CD4-positive, alpha-beta T cell treated with Interleukin-12 subunit alpha and Interleukin-12 subunit beta, for 1 hour (primary cell): ENCODE measurements at regions not wholly inside any gene's neighbourhood (a gene's known extent, or its start where the extent isn't known, plus 50 kb on each side); places are given as distances from the start of the nearest gene placed in this dataset.

Experiments
- DNase-seq: peaks from one replicate; pipeline ENCODE4 v3.0.0-alpha.2; 2020

DNA sequence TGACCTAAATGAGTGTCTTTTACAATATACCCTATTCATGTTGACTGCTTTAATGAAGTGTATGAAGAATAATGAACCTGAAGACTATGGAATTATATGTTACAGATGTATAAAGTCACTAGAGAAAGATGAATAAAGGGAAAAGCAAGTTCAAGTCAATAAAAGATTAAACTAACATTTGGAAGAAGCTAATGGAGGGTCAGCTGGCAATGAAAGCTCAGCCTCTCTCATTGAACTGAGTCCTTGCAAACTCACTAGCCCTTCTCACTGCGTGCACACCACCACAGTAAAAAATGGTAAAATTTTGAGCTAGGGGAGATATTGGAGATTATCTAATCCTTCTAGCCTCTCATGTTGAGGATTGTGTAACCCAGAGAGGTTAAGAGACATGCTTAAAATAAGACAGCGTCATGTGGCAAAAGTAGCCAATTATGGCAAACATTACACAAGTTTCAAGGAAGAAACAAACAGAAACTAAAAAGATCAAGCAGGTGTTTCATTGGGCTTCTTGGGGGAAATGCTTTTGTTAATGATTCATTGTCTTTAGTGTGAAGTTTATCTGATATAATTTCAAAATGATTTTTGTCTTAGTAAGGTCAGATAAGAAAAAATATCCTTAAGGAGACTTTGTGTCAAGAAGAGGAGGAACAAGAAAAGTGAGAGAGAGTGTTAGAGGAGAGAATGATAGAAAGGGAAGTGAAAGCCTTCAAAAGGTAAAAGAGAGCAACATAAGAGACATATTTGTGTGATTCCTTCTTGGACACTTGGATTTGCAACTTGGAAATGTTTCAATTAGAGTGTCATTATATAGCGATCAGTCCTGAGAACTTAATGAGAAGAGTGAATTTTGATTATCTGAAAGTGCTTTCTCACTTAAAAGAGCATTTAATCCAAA, 893.7 kb upstream of the FAM98A start:
- DNase-seq = no peak

DNA sequence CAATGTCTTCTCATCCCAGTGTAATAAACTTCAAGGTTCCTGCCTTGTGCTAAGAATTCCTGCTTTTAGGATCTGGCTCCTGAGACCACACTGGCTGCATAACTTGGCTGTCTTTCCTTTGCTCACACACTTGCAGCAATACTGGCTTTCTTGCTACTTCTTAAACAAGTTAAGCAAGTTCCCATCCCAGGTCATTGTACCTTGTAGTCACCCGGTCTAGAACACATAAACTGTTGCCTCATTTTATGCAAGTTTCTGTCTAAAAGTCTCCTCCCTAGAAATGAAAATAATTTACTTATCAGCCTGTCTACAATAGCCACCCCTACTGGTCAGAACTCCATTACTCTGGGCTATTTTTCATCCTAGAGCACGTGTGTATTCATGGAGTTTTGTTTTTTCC, 887.9 kb upstream of the FAM98A start:
- no peak for DNase-seq

DNA sequence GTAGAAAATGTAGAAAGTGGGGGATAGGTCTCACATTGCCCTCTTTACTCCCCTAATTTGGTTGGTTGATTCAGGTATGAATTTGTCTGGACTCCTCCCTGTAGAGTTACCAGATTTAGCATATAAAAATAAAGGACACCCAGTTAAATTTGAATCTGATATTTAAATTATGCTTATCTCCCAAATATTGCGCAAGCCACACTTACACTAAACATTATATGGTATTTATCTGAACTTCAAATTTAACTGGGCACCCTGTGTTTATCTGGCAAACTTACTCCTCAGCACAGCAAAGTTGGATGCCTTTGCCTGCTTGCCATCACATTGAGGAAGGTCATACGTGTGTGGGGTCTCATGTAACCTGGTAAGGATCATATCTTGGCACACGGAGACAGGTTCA, 882.4 kb upstream of the FAM98A start:
- no peak for DNase-seq

DNA sequence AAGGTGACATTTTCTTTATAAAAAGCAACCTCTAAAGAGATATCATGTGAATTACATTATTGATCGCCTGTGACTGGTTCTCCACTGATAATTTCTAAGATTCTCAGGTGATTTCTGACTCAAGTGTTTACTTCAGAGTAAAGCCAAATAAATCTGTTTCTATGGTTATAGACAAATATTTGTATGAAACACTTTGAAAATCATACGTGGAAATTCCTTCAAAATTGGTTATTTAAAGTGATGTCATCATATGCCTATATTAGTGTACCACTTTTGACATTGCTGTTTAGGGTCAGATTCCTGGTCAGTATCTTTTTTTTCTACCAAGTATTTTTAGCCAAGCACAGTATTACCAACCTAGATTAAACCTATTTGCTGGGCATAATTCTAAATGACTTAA, 881.3 kb upstream of the FAM98A start:
- DNase-seq = no peak

DNA sequence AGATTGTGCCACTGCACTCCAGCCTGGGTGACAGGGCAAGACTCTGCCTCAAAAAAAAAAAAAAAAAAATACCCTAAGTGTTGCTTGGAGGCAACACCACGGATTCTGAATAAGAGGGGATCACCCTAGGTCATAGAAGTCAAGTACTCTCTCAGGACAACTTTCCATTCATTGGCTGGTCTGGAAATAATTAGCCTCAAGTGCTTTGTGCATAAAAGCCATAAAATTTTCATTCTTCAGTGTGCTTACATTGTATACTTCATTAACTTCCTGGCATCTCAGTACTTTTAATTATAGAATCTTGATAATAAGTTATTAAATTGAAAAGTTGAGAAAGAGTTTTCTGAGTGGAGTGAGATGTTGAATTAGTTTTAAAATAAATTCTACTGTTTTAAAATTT, 876.1 kb upstream of the FAM98A start:
- no peak for DNase-seq

DNA sequence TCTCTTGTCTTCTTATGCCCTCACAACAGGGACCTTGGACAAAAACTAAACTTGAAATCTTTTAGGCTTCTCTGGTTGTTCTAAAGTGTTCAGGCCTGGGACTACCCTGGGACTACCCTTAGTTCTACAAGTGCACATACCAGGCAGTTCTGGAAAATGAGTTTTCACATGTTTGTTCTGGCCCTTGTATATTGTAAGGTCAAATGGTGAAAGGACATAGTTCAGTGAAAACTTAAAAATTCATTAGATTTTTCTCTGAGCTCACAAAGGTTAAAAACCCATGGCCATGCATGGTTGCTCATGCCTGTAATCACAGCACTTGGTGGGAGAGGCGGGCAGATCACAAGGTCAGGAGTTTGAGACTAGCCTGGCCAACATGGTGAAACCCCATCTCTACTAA, 875.5 kb upstream of the FAM98A start:
- no peak for DNase-seq

DNA sequence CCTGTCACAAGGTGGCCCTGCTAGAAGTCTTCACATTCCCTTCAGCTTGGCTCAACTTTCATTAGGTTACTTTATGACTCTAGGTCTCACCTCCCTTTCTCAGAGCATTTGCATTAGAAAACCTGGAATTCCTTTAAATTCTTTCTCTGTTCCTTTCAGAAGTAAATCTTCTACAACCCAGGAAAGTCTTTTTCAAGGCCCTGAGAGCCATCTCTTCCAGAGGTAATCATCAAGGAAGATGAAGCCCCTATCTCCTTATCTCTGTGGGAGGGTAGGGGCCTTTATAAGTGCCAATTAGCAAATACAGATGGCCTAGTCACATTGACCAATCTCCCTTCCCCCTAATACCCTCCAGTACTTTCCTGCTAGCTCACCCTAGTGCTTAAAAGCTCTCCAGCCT, 848.0 kb upstream of the FAM98A start:
- DNase-seq = no peak

DNA sequence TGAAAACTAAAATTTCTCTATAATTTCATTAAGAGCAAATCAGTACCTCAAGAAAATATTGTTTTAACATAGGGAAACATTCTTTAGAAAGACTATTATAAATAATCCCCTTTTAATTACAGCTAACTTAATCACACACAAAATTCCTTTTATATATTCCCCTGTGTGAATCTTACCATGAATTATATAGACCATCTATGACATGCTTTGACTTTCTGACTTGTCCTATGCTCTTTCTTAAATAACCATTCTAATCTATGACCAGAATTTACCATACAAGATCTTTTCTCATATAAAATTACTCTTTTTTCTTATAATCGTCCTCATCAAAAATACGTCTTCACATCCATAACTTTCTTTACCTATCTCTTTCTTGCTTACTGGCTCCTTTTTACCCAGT, 824.2 kb upstream of the FAM98A start:
- no peak for DNase-seq

DNA sequence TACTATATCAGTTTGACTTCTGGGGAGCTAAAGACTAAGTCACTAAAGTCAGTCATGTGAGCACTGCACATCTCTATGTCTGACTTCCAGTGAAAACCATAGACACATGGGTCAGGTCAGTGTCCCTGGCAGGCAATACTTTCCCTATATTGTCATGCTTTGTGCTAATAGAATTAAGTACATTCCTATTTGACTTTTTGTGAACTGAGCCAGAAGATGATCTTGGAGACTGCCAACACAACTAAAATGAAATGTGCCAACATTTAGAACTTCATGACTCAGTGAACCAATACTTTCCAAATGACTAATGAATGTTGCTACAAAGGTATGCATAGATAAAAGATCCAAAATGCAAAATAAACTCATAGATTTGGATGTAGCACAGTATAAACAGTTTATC, 820.8 kb upstream of the FAM98A start:
- no peak for DNase-seq

DNA sequence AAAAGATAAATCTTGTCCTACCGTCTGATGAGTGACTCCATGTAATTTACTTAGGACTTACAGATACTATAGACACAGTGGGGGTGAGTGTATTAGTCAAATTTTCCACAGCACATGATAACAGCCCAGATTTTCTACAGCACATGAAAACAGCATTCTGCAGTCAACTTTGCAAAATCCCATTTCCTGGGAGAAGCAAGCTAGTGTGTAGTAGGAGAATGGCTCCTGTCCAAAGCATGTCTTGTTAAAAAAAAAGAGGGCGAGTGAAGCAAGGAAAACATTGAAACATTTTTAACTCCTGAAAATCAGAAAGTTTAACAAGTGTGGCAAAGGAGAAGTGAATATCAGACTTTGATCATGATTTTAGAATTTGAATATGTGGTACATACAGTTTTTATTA, 817.8 kb upstream of the FAM98A start:
- no peak for DNase-seq

DNA sequence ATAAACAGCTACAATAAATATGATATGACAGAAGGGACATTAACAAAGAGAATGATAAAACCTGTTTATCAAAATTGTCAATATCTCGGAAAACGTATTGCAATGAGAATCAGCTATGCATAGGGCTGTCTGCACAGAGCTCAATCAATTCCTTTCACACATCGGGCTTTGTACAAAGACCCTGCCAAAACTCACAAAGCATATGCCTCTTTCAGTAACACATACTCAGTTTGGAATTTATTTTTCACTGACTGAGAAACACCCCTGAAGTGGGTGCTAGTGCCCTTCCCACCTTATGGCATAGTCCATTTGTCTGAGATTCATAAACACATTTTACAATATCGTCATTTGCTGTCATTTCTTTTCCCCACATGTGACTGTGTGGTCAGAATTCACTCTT, 815.8 kb upstream of the FAM98A start:
- DNase-seq = no peak

DNA sequence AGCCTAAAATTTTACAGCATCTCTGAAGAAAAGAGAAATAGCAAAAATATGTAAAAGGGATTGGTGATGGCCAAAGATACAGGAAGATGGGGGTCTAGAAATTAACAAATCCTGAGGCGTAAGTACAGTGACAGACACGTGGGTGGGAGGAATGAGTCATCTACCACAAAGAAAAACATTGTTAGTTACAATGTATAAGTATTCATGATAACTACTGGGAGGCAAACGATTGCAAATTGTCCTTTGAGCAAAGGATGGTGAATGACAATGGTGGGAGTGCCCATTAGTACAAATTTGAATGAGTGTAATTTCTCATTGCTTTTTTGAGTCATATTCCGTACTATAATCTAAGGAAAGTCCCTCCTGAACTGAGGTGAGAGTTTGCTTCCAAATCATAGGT, 809.0 kb upstream of the FAM98A start:
- DNase-seq = no peak

DNA sequence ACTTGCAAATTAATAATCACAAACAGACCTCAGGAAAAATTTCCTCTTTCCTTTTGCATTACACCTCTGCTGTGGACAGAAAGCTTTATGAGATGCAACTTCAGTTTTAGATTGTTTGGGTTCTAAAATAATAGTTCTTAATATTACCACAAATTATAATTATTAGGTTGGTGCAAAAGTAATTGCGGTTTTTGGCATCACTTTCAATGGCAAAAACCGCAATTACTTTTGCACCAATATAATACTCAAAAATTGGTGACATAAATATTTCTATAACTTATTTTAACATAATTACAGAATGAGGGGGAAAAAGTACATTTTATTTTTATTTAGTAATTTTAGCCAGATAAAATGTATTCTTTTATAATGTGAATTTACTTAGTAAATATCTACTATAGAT, 804.4 kb upstream of the FAM98A start:
- DNase-seq = no peak

DNA sequence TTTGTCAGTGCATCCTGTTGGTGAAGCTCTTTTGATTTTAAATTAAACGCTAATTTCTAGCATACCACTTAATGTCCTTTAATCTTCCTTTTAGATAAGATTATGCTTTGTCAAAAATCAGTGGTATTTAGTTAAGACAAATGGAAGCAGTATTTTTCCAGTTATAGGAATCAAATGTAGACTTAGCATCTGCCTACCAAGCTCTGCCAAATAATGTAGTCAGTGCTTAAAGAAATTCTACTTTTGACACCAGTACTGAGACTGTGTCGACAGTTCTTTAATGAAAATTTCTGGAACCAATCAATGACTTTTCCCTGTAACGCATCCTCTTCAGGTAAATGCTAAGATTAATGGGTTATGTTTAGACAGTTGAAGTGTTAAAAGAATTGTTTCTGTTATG, 803.3 kb upstream of the FAM98A start:
- no peak for DNase-seq

DNA sequence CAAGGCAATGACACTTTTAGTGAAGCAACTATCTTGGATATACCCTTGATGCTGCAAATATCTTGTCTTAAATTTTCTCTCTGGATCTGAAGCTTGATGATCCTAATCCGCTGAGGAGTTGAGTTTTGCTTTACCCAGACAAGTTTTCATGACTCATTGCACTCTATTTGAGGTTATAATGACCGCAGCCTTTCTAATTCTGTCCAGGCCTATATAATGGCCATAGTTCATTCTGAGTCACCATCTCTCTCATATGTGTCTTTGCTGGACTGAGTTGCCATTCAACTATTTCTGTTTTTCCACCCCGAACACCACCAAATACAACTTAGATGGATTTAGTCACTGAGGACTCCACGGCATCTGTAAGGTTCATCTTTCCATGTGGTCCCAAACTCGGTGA, 802.1 kb upstream of the FAM98A start:
- no peak for DNase-seq

DNA sequence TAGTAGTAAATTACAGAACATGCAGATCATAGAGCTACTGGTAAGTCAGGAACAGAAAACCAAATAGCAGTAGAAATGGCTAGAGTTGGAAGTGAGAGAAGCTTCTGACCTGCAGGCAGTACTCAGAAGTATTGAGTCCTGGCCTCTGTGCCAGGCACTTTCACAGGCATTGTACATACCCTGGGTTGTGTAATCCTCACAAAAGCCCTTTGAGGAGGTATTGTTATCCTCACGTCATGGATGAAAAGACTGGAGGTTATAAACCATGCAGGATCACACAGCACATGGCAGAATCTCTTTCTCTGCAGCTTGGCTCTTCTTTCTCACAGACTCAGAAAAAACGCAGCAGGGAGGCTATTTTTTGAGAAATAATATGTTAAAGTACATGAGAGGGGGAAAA, 789.3 kb upstream of the FAM98A start:
- no peak for DNase-seq

DNA sequence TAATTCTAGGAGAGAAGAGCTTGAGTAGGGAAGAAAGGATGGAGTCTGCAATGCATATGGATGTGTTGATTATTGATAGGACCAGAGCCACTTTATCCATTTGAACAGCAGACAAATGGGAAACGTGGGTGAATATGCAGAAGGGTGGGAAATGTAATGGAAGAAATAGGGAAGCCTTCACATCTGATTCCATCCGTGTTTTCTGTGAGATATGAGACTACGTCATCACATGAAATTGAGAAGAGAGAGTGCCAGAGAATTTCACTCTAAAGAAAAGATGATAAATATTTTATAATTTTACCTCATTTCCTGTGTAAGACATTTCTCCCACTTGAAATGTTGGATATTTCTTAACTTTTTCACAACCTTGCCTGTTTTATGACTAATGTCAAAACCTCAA, 788.4 kb upstream of the FAM98A start:
- DNase-seq = no peak

DNA sequence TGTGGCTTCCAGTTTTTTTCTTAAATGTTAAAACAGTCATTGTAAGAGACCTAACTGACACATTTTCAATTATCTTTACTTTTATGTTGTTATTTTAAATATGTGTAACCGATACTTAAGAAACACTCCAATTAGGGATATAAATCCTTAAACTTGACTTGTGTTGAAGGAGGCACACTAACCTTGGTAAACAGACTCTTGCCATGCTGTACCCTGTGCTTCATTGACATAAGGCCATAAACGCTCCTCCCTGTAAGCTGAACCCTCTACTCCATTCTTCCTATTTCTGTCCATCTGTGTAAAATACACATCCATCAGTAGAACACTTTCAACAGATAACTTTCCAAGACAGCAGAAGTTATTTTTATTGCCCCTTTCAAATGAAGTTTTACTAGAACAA, 780.5 kb upstream of the FAM98A start:
- DNase-seq = no peak

DNA sequence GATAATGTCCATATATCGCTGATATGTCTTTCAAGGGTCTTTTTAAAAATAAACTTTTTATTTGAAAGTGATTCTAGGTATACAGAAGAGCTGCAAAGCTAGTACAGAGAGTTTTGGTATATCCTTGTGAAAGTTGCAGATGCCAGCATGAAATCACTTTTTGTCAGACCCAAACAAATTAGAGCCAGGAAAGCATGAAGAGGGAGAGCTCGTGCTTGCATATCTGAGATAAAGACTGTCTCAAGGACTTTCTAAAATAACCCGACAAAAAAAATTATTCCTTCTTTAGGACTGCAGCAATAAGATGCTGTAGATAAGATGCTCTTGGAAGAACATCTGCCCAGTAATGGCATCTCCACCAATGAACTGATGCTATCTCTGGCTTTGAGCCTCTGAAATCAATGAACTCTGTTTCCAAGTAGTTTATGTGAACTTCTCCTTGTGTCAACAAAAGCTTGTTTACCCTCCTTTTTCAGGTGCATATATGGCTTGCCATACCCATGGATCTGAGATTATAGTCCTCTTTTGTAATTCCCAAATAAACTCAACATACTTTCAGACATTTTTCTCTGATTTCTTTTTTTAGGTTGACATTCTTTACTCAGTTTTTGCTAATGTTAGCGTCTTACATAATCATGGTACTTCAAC, 774.6 kb upstream of the FAM98A start:
- no peak for DNase-seq

DNA sequence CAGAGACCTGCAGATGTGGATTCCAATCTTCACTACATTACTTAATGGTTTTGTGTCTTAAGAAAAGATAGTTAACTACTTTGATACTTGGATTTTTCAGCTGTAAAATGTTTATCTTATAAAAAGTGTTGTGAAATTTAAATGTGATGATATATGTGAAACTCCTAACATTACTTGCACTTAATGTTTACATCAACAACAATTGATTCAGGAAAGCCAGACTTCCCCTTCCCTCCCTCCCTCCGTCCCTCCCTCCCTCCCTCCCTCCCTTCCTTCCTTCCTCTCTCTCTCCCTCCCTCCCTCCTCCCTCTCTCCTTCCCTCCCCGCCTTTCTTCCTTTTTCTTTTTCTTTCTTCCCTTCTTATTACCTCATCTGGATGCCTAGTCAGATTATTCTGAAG, 773.9 kb upstream of the FAM98A start:
- DNase-seq = no peak

DNA sequence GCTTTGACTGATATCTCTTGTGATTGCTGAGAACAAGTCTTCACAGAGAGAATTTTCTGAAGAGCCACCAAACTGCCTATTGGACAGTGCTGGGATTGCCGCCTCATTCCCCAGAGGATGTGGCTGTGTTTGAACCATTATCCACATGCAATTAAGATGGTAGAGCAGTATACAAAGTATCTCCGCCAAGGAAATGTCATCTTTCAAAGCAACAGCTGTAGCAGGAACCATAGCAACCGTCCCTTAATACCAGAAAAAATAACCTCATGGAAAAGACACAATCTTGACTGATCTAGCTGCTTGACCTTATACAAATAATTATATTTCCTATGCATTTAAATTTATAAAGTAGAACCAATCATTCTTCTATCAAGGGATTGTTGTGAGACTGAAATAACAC, 772.6 kb upstream of the FAM98A start:
- no peak for DNase-seq

DNA sequence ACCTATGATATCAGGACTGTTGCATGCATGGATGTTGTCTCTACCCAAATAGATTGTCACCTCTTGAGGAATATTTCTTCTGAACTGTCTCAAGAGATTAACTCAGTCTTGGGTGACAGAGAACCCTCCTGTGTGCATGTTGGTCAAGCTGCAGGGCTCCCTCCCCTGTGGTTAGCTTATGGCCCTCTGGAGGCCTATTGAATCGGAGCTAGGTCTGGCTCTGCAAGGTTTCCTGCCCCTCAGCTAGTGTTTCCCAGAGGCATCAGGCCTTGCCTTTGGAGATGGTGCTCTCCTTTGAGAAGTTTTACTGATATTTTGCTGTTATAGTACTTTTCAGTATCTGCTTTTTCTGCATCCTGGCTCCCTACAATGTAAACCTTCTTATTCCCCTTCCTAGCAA, 769.2 kb upstream of the FAM98A start:
- DNase-seq = no peak

DNA sequence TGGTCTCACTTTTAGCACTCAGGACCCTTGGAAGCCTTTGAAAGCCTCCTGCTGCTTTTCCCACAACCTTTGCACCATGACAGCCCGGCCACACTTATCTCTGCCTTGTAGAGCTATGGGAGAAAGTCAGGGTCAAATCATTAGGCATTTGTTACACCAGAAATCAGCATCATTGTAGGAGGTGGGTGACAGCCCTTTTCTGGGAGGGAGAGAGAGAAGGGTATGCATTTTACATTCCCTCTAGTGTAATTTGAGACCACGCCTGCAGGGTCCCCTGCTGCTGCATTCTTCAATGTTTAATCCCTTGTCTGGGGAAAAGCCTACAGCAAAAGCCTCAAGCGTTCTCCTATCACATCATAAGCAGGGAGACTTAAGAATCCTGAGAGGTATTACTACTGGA, 766.8 kb upstream of the FAM98A start:
- DNase-seq = no peak

DNA sequence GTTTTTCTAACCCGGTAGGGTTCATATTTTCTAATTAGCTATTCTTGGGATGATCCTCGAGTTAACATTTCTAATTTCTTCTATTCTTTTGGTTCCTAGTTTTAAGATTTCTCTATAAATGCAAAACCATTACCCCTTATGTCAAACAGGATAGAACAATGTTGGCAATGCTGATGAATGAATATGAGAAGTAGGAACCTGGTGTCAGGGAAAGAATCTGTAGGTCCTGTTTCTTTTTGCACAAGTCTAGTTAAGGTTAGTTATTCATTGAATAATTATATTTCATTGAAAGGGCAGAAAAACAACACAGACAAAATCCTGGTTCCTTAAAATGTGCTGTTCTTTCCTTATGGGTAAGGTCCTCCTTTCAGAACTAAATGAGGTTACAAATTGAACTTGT, 766.4 kb upstream of the FAM98A start:
- DNase-seq = no peak
